ENCODE measurements at regions not wholly inside any gene's neighbourhood (a gene's known extent, or its start where the extent isn't known, plus 50 kb on each side); places are given as distances from the start of the nearest gene placed in this dataset.

DNA sequence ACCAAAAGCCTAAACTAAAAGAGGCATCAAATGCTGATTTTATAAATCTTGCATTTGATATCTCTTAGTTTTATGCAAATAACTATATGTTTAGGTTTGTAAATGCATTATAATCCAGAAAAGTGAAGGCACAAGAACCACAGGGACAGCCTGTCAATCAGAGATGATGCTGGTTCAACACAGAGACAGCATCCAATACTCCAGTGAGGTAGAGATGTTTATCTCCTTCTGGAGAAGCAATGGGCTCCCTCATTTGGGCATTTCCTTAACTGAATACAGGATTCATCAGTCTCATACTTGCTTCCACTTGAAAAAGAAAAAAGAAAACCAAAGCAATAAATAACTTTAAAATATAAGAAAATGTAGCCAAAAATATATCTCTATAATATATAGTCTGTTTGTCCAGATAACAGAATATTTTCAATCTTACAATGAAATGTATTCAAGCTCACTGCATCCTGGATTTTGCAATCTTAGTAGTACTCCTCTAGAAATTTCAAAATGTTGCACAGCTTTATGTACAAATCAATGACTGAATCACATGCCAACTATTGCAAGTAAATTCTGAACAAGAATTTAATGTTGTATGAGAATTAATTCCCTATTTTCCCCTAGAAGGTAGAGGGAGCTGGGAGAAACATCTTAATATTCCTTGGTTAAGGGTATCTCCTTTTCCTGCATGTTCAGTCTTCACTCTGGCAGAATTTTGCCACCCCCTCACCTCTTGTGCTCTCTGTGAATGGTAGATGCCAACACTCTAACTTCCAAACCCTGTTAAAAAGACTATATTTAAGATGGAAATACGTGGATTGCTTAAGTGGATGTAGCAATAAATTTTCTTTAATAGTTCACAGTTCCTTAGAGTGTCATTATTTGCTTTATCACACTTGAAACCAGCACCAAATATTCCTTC, 191.1 kb upstream of the GAS1 start:
- Histone ChIP-seq H2AFZ (ENCODE audit: low read depth, low read length) (no peak overlapping the region), H3K9me3 (ENCODE audit: low read length) (no peaks in the 10 kb centered on the region), H3K4me3 (ENCODE audit: low read length) (no peak overlapping the region), H3K36me3 (ENCODE audit: insufficient read depth, low read length) (no peaks in the 10 kb centered on the region), H3K27me3 (ENCODE audit: insufficient read depth, low read length) (no peaks in the 10 kb centered on the region), H3K4me1 (ENCODE audit: insufficient read depth, low read length) (no peaks in the 10 kb centered on the region)

DNA sequence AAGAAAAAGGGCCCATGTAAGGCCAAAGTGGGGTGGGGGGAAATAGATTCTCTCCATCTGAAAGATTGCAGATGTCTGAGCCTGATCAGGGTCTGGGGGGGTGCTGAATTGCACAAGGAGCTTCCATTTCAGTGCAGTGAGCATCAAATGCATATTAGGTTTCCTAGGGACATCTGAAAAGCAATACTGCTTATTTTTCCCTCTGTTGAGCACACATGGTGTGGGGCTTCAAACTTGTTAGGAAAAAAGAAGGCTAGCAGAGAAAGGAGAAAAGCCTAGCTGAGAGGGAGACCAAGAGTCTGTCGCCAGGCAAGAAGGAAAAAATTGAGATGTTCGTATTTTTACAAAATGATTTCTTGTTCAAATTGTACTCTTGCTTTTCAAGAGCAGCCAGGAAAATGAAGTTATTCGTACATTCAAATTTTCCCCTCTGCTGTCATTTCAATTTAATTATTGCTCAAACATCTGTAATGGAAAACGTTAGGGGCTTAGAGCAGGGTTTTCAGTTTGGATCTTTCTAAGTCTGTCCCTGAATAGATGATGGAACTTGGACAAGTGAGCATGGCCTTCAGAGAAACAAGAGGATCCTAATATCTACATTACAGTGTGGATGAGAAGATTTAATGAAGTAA, 191.9 kb upstream of the GAS1 start:
- Histone ChIP-seq H3K4me1 (ENCODE audit: insufficient read depth, low read length) (no peaks in the 10 kb centered on the region), H2AFZ (ENCODE audit: low read depth, low read length) (no peak overlapping the region), H3K9me3 (ENCODE audit: low read length) (no peaks in the 10 kb centered on the region), H3K27me3 (ENCODE audit: insufficient read depth, low read length) (no peaks in the 10 kb centered on the region), H3K36me3 (ENCODE audit: insufficient read depth, low read length) (no peaks in the 10 kb centered on the region), H3K4me3 (ENCODE audit: low read length) (no peak overlapping the region)

DNA sequence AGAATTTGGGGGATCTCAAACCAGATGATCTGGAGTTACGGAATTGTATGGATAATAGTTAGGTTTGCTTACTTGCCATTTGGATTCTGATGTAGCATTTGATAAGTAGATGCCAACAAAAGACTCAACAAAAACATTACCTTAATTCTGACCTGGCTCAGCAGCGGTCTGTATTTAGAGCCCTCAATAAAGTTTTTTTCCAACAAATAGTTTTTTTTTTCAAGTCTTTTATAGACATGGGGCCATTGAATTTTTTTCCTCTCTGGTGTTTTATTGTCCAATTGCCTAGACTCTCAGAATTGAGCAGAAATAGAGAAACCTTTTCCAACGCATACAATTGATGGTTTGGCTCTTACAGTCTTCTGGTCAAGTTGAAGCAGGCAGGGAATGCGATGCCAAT, 192.8 kb upstream of the GAS1 start:
- Histone ChIP-seq H2AFZ (ENCODE audit: low read depth, low read length) (no peak overlapping the region), H3K9me3 (ENCODE audit: low read length) (no peaks in the 10 kb centered on the region), H3K36me3 (ENCODE audit: insufficient read depth, low read length) (no peaks in the 10 kb centered on the region), H3K27me3 (ENCODE audit: insufficient read depth, low read length) (no peaks in the 10 kb centered on the region), H3K4me3 (ENCODE audit: low read length) (no peak overlapping the region), H3K4me1 (ENCODE audit: insufficient read depth, low read length) (no peaks in the 10 kb centered on the region)

DNA sequence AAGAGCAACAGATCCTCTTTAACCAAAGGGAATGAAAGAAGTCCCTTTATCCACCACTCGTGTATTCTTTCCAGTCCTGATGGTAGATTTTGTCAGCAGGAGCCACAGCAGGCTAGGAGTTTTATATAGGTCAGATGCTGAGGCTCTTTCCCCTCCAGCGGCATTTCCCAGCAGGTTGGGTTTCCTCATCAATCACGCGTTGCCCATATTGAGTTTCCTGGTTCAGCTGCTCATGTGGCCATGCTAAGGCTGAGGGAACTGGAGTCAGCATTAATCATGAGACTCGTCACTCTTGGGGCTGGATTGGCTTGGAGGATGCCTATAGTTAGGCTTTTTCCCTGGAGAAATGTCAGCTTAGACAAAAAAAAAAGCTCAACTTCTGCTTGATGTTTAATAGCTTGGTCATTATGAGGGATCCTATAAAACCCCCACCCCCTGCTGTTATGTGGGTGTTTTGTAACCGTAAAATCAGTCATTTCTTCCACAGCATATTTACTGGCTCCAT, 193.4 kb upstream of the GAS1 start:
- no peak overlapping the region for H3K4me3 ChIP-seq (ENCODE audit: low read length)
- H3K9me3 ChIP-seq (ENCODE audit: low read length), result no peaks in the 10 kb centered on the region
- H2AFZ ChIP-seq (ENCODE audit: low read depth, low read length), result no peak overlapping the region
- H3K36me3 ChIP-seq (ENCODE audit: insufficient read depth, low read length), result no peaks in the 10 kb centered on the region
- no peaks in the 10 kb centered on the region for H3K4me1 ChIP-seq (ENCODE audit: insufficient read depth, low read length)
- H3K27me3 ChIP-seq (ENCODE audit: insufficient read depth, low read length), result no peaks in the 10 kb centered on the region

DNA sequence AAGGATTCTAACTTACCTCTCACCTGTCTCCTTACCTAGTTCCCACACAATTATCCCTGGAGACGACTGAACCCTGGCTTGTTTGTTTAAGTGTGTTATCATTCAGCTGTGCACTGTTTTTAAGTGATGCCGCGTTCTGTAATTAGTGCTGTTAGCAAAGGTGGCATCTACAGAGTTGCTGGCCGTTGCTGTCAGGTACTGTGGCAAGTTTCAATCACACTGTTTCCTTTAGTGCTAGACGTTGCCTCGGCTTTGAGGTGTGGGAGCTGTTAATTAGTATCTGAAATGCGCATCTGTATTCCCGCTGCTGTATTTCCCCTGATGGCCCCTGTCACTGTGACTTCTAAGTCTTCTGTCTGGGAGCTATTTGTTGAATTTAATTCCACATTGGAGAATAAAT, 193.8 kb upstream of the GAS1 start:
- Histone ChIP-seq H3K36me3 (ENCODE audit: insufficient read depth, low read length) (no peaks in the 10 kb centered on the region), H3K27me3 (ENCODE audit: insufficient read depth, low read length) (no peaks in the 10 kb centered on the region), H2AFZ (ENCODE audit: low read depth, low read length) (no peak overlapping the region), H3K4me3 (ENCODE audit: low read length) (no peak overlapping the region), H3K4me1 (ENCODE audit: insufficient read depth, low read length) (no peaks in the 10 kb centered on the region), H3K9me3 (ENCODE audit: low read length) (no peaks in the 10 kb centered on the region)

DNA sequence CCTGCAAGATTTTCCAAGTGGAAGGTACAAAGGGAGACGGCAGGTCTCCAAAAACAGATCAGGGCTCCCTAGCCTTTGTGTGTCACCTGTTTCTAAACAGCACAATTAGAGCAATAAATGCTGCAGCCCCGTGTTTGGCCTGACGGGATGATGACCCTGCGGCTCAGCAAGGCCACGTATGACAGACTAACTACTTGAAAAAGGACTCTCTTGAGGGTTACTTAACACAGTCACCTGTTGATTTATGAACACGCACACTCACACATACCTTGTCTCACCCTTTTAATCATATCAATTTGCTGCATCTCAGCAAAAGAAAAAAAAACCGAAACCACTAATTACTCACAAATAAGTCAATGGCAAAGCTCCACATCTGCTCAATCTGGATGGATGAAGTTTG, 199.6 kb upstream of the GAS1 start:
- Histone ChIP-seq H3K36me3 (ENCODE audit: insufficient read depth, low read length) (no peaks in the 10 kb centered on the region), H2AFZ (ENCODE audit: low read depth, low read length) (no peak overlapping the region), H3K4me3 (ENCODE audit: low read length) (no peak overlapping the region), H3K27me3 (ENCODE audit: insufficient read depth, low read length) (no peaks in the 10 kb centered on the region), H3K9me3 (ENCODE audit: low read length) (no peaks in the 10 kb centered on the region), H3K4me1 (ENCODE audit: insufficient read depth, low read length) (no peaks in the 10 kb centered on the region)

DNA sequence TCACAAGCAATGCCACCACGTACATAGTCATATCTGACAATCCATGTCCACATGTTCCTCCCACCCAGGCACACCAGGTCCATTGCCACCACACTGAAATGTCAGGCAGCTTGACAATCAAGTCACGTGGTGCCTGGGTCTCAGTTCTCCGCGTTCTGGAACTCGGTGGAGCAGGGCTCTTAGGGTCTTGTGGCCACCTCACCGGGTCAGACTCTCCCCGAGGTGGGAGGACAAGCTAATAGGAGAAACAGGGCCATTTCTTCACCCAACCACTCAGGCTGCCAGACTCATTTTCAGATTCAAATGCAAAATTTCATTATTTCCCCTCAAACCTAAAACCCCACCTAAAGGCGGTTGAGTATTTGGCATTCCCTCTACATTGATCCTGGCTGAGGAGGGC, 200.5 kb upstream of the GAS1 start:
- H3K27me3 ChIP-seq (ENCODE audit: insufficient read depth, low read length), result no peaks in the 10 kb centered on the region
- no peaks in the 10 kb centered on the region for H3K9me3 ChIP-seq (ENCODE audit: low read length)
- no peak overlapping the region for H2AFZ ChIP-seq (ENCODE audit: low read depth, low read length)
- H3K4me1 ChIP-seq (ENCODE audit: insufficient read depth, low read length), result no peaks in the 10 kb centered on the region
- H3K36me3 ChIP-seq (ENCODE audit: insufficient read depth, low read length), result no peaks in the 10 kb centered on the region
- no peak overlapping the region for H3K4me3 ChIP-seq (ENCODE audit: low read length)

DNA sequence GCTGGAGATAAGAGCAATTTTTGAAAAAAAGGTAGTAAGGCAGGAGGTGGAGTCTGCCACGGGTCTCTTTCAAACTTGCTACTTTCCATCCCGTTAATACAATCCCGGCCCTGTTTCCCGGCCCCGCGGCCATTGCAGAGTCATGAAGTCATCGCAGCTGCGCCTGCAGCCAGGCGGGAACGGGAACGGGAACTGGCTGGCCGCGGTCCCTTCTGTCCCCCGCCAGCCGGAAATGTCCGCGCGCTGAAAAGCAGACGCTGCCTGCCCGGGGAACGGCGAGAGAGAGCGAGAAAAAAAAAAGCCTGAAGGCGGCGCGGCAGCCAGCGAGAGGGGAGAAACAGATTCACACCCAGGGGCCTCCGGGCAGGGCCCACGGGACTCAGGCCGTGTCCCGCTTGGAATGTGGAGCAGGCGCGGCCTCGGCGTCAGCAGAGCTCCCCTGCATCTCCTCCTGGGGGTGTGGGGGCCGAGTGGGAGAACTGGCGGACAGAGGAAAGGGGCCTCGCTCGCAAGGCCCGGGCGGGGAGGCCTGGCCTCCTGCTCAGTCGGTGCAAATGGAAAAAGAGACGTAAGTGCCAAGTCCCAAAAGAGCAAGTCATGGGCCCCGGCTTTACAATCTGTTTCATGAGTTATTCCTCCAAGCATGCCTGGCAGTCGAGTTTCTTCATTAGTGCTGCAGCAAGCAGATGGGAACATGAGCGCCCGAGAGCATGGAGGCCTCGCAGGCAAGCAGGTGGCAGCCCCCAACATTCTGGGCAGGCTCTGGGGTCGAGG, 201.2 kb upstream of the GAS1 start:
- no peaks in the 10 kb centered on the region for H3K9me3 ChIP-seq (ENCODE audit: low read length)
- no peaks in the 10 kb centered on the region for H3K27me3 ChIP-seq (ENCODE audit: insufficient read depth, low read length)
- no peak overlapping the region for H3K4me3 ChIP-seq (ENCODE audit: low read length)
- no peaks in the 10 kb centered on the region for H3K4me1 ChIP-seq (ENCODE audit: insufficient read depth, low read length)
- no peaks in the 10 kb centered on the region for H3K36me3 ChIP-seq (ENCODE audit: insufficient read depth, low read length)
- no peak overlapping the region for H2AFZ ChIP-seq (ENCODE audit: low read depth, low read length)

DNA sequence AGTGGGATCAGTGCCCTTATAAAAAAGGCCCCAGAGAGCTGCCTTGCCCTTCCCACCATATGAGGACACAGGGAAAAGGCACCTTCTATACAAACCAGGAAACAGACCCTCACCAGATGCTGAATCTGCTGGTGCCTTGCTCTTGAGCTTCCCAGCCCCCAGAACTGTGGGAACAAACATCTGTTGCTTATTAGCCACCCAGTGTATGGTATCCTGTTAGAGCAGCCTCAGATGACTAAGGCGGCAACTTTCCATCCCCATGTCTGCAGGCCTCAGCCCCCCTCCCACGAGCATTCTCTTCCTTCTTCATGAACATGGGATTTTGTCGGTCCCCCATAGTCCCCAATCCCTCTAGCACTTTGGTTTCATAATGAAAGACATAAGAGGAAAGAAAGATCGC, 202.5 kb upstream of the GAS1 start:
- Histone ChIP-seq H3K4me1 (ENCODE audit: insufficient read depth, low read length) (no peaks in the 10 kb centered on the region), H3K4me3 (ENCODE audit: low read length) (no peak overlapping the region), H3K9me3 (ENCODE audit: low read length) (no peaks in the 10 kb centered on the region), H3K27me3 (ENCODE audit: insufficient read depth, low read length) (no peaks in the 10 kb centered on the region), H2AFZ (ENCODE audit: low read depth, low read length) (no peak overlapping the region), H3K36me3 (ENCODE audit: insufficient read depth, low read length) (no peaks in the 10 kb centered on the region)

DNA sequence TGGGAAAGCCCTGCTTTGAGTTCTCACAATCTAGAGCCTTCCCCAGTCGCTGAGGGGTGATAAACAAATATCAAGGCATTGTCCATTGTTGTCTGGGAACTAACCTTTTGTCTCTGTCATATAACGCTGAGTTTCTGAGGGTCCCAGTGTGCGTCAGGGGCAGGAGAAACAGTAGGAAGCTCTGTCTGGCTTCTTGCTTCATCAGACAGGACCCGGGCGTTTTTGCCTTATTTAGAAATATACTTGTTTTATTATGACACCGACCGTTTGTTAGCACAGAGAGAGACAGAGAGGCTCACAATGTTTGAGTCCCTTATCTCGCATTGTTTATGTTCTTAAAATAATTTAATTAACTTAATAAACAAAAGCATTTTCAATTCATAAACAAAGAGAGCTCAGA, 204.9 kb upstream of the GAS1 start:
- no peaks in the 10 kb centered on the region for H3K9me3 ChIP-seq (ENCODE audit: low read length)
- no peaks in the 10 kb centered on the region for H3K36me3 ChIP-seq (ENCODE audit: insufficient read depth, low read length)
- H2AFZ ChIP-seq (ENCODE audit: low read depth, low read length), result no peak overlapping the region

DNA sequence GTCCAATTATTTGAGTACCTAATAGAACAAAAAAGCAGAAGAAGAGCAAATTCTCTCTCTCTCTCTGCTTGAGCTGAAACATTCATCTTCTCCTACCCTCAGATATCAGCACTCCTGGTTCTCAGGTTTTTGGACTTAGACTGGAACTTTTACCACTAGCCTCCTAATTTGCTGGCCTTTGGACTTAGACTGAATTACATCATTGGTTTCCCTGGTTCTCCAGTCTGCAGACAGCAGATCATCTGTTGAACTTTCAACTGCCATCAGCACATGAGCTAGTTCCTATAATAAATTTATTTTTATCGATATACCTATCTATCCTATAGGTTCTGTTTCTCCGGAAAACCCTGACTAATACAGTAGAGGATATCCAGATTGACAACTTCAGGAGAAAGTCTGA, 208.9 kb upstream of the GAS1 start:
- H3K4me1 ChIP-seq (ENCODE audit: insufficient read depth, low read length), result no peaks in the 10 kb centered on the region
- no peaks in the 10 kb centered on the region for H3K36me3 ChIP-seq (ENCODE audit: insufficient read depth, low read length)
- no peak overlapping the region for H3K4me3 ChIP-seq (ENCODE audit: low read length)
- H2AFZ ChIP-seq (ENCODE audit: low read depth, low read length), result no peak overlapping the region
- no peaks in the 10 kb centered on the region for H3K9me3 ChIP-seq (ENCODE audit: low read length)
- H3K27me3 ChIP-seq (ENCODE audit: insufficient read depth, low read length), result no peaks in the 10 kb centered on the region

More for the DNA sequence above, 204.9 kb upstream of the GAS1 start:
- no peak overlapping the region for H3K4me3 ChIP-seq (ENCODE audit: low read length)
- no peaks in the 10 kb centered on the region for H3K27me3 ChIP-seq (ENCODE audit: insufficient read depth, low read length)
- H3K4me1 ChIP-seq (ENCODE audit: insufficient read depth, low read length), result no peaks in the 10 kb centered on the region

DNA sequence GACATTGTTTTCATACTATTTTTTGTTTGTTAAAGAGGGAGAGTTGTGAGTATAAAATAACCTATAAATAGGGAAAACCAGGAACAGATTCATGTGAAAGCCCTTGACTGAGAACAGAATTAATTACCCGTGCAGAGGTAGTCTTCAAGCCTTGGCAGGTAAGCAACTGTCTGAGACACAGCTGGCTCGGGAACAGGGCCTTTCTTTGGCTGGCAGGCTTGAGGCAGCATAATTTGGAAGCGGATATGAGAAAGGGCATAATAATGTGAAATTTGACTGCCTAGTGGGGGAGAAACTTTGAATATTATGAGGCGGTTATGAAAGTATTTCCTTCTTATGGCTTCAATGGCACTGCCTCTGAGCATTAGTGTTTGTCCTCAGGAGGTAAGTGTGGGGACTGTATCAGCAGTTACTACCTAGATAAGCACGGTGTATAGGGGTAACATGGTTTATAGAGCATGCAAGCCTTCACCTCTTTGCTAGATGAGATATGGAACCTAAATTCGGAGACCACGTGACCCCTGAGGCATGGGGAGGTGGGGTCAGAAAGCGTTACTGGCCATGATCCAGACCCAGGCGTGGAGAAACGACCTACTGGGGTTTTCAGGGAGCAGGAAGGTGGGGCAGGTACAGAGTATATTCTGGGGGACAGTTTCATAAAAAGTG, 210.2 kb upstream of the GAS1 start:
- no peak overlapping the region for H3K4me3 ChIP-seq (ENCODE audit: low read length)
- H3K4me1 ChIP-seq (ENCODE audit: insufficient read depth, low read length), result no peaks in the 10 kb centered on the region

More for the DNA sequence above, 210.2 kb upstream of the GAS1 start:
- no peaks in the 10 kb centered on the region for H3K36me3 ChIP-seq (ENCODE audit: insufficient read depth, low read length)
- no peaks in the 10 kb centered on the region for H3K27me3 ChIP-seq (ENCODE audit: insufficient read depth, low read length)
- H2AFZ ChIP-seq (ENCODE audit: low read depth, low read length), result no peak overlapping the region
- H3K9me3 ChIP-seq (ENCODE audit: low read length), result no peaks in the 10 kb centered on the region

Measured in neuron (in vitro differentiated cells).